ENCODE measurements at regions not wholly inside any gene's neighbourhood (a gene's known extent, or its start where the extent isn't known, plus 50 kb on each side); places are given as distances from the start of the nearest gene placed in this dataset.

DNA sequence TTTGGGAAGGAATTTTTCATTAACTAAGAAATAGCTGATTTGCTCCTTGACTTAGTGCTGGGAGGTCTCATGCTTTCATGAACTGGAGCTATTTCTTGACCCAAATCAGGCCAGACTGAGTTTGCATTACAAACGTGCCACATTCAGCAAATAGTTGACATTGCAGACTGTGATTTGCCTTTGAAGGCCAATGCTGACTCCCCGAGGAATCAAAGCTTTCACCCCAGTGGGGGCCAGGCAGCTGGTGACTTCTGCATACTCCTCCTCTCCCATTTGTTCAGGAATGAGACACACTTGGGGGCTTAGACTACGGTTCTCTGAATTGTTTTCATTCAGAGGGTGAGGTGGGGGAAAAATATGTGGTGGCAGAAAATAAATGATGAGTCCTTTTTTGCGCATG is 111.0 kb upstream of the JAZF1 start:
- TF ChIP-seq, protein P1, sequence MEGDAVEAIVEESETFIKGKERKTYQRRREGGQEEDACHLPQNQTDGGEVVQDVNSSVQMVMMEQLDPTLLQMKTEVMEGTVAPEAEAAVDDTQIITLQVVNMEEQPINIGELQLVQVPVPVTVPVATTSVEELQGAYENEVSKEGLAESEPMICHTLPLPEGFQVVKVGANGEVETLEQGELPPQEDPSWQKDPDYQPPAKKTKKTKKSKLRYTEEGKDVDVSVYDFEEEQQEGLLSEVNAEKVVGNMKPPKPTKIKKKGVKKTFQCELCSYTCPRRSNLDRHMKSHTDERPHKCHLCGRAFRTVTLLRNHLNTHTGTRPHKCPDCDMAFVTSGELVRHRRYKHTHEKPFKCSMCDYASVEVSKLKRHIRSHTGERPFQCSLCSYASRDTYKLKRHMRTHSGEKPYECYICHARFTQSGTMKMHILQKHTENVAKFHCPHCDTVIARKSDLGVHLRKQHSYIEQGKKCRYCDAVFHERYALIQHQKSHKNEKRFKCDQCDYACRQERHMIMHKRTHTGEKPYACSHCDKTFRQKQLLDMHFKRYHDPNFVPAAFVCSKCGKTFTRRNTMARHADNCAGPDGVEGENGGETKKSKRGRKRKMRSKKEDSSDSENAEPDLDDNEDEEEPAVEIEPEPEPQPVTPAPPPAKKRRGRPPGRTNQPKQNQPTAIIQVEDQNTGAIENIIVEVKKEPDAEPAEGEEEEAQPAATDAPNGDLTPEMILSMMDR (IDR thresholded peaks at IDR 0.05; ENCODE audit: borderline replicate concordance, insufficient read depth, low read depth, low read length) = no peak
- no peak overlapping the region for H3K4me3 ChIP-seq (ENCODE audit: low read depth, low read length)

DNA sequence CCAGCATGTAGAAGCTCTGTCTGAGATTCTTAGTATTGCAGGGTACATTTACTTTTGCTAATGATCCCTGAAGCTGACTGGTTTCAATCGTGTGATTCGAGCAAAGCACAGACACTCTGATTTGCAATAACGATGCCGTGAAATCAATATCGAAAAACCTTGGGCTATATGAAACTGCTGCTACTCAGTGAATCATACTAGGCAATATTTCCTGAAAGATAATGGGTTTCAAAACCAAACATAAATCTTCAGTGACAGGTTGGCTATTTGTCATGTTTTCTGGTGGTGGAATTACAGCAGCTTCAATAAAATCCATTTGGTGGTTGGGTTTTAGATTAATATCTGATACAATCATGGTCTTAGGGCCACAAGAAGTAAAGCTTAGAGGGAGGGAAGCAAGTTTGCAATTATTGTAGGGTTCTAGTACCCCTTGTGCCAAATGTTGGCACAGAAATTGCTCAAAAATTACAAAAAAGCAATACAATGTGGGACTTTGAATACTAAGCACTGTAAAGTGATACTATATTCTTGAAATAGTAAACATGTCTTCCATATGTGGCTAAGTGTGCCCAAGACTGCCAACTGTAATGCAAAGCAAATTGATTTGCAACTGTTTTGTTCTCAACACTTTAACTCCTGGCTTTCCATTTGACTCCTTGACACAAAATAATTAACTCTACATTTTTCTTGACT is 112.4 kb upstream of the JAZF1 start:
- TF ChIP-seq, protein P1 (IDR thresholded peaks at IDR 0.05; ENCODE audit: borderline replicate concordance, insufficient read depth, low read depth, low read length) = no peak
- no peak overlapping the region for H3K4me3 ChIP-seq (ENCODE audit: low read depth, low read length)

DNA sequence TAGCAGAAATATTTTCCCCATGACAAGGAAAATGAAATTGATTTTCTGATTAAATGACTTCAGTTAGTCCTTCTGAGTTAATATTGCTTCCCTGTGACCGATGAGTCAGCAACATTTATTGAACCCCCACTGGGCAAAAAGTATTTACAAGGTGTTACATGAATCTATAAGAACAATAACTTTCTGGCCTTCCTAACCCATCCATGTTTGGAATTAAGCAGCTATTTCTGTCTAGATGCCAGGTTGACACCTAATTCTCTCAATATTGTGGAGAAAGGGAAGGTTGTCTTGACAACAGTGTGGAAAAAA is 112.9 kb upstream of the JAZF1 start:
- H3K4me3 ChIP-seq (ENCODE audit: low read depth, low read length) = no peak overlapping the region
- TF ChIP-seq, protein P1 (IDR thresholded peaks at IDR 0.05; ENCODE audit: borderline replicate concordance, insufficient read depth, low read depth, low read length) = no peak

DNA sequence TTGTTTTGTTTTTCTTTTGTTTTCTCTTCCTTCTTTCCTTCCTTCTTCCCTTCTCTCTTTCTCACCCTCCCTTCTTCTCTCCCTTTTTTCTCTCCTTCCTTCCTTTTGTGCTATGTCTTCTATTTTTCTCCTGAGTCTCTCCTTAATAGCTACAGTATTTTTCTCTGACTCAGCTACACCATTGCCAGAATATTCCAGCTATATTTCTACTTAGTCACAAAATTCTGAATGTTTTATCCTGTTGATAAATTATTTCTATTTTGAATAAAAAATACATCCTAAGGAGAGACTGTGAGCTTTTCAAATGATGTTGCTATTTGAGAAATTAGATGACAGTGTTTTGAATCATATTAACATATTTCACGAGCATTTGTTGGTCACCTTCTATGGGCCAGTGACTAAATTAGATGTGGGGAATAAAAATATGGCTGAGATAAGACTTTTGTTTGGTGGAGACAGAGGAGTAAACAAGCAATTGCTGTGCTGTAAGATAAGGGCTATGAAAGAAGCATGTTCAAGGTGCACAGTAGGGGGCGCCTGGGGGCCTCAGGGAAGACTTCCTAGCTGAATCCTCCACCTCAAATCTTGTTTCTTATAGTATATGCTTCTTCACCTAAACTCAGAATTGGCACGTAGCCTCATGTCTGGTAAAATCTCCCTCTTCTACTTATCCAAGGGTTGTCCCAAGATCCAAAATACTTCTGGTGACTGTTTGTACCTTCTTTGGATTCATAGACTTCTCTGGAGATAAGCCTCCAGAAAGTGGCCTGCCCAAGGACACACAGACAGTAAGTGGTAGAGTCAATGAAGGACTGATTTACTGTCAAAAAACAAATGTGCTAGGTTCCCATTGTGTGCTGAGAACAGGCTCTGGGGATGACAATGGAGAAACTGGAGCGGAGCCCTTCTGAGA is 115.5 kb upstream of the CREB5 start:
- TF ChIP-seq, protein P1 (IDR thresholded peaks at IDR 0.05; ENCODE audit: borderline replicate concordance, insufficient read depth, low read depth, low read length) = peak; percentile 61
- no peak overlapping the region for H3K4me3 ChIP-seq (ENCODE audit: low read depth, low read length)

DNA sequence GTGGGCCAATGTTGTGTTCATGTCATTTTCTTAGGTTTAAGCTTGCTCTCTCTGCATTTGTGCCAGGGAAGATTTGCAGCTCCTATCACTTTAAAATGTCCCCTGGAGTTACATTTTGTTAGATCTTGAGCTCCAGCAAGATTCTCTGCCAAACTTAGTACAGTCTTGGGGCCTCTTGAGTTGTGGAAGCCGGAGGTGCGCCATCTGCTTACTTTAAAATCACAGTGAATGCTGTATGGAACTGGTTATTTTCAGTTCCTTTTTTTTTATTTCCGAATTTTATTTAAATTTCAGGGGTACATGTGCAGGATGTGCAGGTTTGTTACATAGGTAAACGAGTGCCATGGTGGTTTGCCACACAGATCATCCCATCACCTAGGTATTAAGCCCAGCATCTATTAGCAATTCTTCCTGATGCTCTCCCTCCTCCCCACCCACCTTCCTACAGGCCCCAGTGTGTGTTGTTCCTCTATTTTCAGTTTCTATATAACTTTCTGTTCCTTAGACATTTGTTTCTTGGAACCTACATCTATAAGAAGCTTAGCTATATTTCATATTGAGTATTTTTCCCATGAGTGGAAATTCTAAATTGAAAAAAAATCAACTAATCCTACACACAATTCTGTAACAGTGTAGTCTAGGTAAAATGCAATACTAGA is 114.4 kb upstream of the CREB5 start:
- H3K4me3 ChIP-seq (ENCODE audit: low read depth, low read length) = no peak overlapping the region
- TF ChIP-seq, protein P1 (IDR thresholded peaks at IDR 0.05; ENCODE audit: borderline replicate concordance, insufficient read depth, low read depth, low read length) = no peak

DNA sequence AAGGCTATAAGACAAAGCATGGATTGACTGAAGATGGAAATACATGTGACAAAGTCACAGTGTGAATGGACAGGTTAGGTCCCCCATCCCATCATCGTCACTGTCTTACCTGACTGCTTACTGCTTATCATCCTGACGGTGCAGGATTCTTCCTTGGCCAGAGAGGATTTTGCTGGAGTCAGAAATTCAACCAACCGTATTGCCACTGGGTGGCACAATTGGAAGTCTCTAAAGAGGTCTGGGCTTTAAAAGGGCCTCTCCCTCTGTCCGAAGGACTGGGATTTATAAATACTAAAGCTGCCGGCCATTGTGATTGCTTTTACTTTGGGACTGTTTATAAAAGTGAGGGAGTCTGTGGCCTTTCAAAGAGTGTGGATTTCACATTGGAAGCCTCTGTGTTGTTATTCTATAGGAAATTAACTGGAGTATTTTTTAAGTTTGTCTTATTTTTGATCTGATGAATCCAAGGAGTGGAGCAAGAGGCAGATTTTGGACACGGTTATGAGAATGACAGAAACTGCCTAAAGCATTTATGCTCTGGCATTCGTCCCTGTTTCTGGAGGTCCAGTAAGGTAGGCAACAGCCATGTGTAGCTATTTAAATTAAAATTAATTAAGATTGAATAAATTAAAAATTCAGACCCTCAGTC is 113.3 kb upstream of the CREB5 start:
- no peak overlapping the region for H3K4me3 ChIP-seq (ENCODE audit: low read depth, low read length)
- TF ChIP-seq, protein P1 (IDR thresholded peaks at IDR 0.05; ENCODE audit: borderline replicate concordance, insufficient read depth, low read depth, low read length) = no peak
